NCI-H82 (cell line): ENCODE measurements at regions not wholly inside any gene's neighbourhood (a gene's known extent, or its start where the extent isn't known, plus 50 kb on each side); places are given as distances from the start of the nearest gene placed in this dataset.

Source experiments
- DNase-seq: peaks from one replicate; lab custom pipeline; 2025; lab: John Stamatoyannopoulos, UW

DNA sequence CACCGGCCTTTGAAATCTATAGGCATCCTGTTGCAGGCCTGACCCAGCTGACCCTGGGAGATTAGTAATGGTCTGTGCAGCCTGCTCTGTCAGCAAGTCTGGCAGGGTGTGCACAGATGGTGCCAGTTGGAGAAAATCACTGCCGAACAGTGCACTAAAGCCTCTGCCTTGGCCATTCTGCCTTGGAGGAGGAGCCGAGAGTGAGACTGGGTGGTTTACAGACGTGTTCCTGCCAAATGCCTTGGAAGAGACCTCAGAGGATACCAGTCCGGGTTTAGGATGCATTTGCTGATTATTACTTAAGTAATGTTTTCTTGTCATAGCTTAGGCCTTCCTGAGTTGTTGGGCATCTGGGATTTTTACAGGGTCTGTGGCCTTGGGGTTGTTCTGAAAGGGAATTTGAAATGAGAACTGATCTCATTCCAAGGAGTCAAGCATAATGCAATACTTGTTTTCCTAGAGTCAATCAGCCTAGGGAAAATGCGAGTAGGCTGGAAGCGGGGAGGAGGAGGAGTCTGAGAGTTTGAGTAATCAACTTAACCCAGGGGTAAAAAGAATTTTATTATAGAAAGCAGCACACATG, 292.1 kb downstream of the SOX4 start:
- peak; percentile 97 for DNase-seq

DNA sequence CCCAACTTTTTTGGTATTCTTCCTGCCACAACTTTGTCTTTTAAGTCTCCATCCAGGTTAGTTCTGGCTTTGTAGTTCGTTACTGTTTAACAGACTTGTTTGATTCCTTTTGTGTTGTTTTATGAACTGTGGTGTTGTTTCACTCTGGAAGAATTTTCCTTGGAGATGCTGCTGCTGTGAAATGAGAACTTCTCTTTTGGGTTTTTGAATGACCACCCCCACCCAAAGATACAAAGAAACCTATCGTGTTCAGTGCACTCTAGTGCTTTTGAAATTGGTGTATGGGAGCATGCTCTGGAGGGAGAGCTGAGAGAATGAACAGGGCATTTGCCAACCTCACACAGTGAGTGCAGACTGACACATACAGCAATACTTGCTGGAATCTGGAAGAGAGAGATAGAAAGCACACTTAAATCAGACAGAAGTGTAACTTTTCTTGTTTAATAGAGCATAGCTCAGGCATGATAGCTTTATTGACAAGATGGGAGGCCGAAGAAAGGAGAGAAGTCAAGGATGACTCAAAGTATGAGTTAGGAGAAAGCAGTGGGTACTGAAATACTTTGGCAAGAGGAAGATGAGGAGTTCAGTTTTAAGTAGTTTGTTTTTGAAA, 293.1 kb downstream of the SOX4 start:
- DNase-seq: no peak

DNA sequence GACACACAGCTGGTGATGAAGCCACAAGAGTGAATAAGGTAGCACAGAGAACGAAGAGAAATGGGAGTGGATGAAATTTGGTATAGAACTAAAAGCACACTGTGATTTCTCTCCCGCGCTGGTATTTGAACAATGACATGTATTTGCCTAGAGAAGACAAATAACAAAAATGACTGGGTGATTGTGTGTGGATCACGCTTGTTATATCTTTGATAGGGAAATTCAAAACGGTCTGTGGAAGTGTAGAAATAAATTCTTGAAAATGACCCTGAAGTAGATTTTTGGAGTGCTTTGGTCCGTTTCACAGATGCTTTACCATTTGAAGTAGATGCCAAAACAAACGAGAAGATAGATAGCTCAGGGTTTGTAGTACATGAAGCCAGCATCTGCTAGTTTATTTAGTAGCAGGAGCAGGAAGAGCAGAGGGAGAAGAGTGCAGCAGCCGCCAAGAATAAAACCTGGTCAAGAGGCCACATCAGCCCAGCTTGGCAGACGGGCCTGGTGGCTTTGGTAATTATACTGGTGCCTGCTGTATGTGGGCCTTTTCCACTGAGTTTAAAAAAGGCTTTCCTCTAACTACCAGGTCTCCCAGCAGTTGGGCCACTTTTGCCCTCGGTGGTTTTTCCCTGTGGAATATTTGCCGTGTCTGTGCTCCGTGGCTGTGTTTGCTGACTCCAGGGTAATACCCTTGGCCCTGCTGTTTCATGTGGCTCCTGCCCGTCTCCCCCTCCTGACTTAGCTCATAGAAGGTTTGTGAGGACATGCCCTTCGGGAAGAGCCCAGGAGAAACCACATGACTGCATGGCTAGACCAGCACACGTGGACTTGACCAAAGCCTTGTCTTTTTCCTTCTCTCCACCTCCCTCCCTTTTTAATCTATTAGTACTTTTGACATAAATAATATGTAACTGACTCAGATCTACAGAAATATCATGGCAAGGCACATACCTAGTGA, 294.0 kb downstream of the SOX4 start:
- DNase-seq: no peak

DNA sequence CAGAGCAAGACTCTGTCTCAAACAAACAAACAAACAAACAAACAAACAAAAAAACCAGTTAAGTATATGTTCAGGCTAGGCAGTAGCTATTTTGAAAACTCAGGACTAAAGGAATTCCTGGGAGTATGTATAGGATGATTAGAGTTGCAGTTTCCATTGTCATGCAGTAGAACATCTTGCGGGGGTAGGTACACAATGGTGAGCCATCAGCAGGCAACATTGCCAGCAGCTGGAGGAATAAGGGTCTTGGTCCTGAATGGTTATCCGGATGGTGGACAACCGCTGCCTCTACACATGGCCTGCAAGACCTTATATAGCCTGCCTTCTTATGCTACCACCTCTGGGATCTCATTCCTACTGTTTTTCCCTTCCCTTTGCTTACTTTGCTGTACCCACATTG, 297.5 kb downstream of the SOX4 start:
- DNase-seq: no peak

DNA sequence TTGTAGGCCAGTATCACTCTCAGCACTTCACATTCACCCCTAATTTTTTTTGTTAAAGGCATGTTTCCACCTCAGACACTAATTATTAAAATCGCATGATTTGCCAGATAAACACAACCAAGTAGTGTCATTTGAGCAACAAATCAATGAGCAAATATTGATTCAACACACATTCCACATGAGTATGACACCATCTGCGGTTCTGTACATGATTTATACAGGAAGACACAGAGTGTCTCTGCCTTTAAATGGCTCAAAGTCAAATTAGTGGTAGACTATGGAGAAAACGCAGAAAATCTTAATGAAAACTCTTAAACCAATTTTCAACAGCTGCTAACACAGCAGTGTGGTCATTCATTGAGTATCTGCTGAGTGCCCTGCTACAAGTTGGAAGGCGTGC, 300.2 kb downstream of the SOX4 start:
- DNase-seq: no peak

DNA sequence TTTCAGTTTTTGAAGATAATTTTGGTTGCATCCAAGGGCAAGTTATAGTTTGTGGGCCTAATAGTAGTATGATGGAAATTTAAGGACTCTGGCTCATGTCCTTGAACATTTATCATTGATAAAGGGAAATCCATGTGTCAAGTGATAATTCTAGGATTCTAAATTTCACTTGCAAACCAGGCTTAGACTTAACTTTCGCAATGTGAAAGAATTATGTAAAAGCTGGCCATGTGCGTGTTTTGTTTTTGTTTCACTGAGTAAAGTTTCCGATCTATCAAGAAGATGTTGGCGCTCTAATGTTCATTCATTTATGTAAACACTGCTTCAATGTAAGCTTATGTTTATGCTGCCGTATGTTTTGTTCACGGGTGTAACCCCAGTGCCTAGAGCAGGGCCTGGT, 302.0 kb downstream of the SOX4 start:
- DNase-seq: no peak

DNA sequence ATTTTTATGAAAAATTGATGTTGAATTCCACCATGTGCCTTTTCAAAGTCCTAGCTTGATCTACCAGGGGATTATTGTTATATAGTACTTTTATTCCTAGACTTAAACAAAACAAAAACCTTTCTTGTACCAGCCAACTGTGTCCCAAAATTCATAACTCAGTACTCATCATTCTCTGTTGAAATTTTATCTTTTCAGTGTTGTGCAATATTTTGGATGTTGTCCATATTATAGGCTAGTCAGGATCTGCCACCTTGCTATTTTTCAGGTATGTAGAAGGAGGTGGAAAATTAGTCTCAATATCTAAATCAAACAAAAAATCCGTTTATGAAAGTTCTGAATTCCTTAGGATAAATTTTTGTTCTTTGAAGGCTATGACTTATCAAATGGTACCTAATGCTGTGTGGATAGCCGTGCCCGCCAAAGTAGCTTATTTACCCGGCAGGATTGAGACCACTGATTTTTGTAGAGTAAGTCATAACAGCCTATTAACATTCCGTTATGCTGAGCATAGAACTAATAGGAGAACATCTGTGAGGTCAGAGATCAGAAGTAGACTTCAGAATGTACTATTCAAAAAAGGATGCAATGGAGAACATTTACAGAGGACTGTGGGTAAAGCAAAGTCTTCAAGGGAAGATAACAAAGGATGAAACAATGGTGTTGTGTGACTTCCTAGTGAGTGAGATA, 304.7 kb downstream of the SOX4 start:
- DNase-seq: no peak

DNA sequence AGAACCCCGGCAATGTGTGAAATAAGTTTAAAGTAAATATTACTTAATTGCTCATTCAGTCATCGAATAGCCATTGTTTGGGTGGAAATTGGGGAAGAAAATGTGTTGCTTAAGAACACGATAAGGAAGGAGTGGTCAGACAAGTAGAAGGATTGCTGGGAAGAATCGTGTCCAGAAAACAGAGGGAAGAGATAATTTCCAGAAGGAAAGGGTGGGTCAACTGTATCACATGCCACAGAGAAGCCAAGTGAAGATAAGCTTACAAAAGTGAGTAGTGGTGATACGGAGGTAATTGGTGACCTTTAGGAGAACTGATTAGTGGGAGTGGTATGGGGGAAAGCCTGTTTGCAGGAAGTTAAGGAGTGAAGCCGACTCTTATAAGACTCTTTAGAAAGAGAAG, 306.2 kb downstream of the SOX4 start:
- DNase-seq: no peak

DNA sequence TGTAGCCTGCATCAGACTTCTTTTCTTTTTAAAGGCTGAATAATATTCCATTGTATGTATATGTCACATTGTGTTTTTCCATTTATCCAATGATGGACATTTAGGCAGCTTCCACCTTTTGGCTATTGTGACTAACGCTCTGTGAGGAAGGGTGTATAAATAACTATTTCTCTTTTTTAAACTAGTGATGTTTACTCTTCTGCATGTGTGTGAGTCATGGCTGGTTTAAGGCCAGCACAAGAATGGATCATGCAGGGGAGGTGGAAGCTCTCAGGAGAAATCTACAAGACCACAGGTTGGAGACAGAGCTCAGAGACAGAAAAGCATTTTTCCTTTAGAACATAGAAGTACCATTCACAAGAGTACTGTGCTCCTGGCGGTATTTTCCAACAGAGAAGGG, 307.2 kb downstream of the SOX4 start:
- DNase-seq: no peak

DNA sequence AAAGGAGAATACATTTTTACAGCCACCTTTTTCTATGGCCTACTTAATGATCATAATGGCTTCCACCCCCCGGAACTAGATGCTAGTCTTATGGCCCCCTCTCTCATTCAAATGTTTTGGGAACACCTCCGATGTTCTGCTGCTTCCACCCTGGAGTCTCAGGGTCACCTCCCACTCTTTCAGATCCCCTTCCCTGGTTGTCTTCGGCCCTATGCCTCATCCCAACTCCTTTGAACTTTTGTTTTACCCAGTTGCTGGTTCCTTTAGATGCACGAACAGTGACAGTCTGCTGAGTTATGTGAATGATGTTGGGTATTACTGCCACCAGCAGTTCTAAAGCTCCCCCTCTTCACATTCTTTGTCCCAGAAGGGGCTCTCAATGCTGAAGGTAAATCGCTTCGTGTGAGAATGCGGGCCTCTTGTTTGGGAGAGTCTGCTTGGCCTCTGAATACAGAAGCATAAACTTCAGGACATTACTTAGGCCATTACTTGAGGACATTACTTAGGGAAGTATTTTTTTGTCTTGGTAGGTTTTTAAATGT, 309.1 kb downstream of the SOX4 start:
- DNase-seq: no peak

DNA sequence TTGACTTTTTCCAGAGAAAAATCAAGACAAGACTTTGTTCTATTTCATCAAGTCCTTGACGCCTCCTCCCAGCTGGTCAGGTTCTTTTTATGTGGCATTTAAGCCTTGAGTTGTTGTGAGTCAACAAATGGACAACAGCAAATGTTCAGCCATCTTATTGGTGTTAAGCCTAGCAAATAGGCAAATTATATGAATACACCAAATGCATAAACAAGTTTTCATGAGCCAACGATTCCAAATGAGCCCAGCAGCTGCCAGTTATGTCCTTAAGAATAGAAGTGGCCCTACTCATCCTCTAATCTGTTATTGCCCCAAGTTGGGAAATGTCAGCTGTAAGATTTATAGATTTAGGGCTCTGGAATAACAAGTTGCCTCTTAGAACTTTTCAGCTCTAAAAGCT, 312.0 kb downstream of the SOX4 start:
- DNase-seq: no peak

DNA sequence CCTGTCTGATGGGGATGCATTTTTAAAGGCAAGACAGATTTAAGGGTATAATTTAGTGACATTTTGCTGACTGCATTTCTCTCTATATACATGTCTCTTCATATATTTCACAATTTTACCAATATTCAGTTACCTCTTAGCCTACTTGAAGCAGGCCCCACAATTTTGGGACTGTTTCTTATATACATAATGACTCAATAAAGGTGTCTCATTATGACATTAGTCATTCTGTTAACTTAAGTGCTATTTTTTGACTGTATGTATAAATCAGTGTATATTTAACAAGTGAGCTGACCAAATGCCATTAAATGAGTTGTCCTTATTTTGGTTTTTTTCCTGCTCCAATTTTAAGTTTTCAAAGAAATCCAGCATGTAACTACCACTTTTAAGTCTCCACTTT, 313.3 kb downstream of the SOX4 start:
- no peak for DNase-seq

DNA sequence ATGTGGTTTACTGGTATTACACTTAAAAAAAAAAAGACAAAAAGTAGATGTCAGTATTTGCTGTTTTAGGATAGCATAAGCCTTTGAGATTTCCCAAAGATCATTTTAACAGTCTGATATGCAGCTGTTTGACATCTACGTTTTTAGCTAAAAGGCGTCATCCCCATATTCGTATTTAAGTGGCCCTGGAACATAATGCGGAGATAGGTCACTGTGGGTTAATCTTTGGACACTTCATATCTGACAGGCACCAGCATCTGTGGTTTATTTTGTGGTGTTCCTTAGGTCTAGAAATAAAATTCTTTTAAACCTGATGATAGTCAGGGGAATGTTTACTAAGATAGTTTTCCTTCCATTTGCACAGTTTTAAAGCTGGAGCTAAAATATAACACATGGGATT, 313.7 kb downstream of the SOX4 start:
- DNase-seq: no peak

DNA sequence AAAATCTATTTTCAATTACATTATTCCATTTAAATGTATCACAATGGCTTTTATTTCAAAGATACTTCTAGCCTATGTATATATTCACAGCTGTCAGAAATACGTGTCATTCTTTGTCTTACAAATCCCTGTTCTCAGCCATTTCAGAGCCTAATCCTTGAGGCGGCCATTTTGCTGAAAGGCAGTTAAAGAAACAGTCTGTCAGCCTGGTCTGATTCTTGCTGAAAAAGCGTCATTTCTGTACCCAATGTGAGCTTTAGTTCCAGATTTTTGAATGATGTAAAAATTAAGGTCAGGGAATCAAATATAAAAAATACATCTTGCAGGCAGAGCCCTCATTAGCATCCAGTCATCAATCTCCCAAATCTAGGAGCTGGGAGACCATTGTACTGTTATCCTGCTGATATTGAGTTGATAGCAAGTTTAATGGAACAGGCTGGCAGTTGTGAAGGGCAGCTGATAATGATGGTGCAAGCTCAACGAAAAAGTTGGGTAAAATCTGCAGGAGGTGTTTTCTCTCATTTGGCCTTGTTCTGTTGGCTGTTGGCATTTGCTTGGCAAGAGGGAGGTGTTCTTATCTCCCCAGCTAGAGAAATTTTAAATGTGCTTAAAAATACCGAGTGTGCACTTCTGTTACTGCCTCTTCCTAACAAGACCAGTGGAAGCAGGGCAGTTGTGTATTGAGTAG, 314.8 kb downstream of the SOX4 start:
- peak; percentile 13 for DNase-seq

DNA sequence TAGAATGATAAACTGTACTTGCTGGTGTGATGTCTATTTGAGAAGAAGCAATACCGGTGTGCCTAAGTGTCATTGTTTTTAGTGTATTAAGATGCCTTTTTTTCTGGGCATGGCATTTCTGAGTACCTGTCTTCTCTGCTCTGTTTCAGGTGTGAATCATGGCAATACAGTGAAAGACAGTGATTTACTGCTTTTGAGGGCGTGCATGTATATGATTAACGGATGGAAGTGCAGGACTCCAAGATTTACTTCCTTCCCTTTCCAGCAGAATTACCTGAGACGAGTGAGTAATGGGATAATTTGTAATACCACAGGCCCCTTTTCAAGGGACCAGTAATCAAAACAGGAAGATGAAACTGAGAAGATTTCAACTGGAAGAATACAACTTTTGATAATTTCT, 315.8 kb downstream of the SOX4 start:
- no peak for DNase-seq

DNA sequence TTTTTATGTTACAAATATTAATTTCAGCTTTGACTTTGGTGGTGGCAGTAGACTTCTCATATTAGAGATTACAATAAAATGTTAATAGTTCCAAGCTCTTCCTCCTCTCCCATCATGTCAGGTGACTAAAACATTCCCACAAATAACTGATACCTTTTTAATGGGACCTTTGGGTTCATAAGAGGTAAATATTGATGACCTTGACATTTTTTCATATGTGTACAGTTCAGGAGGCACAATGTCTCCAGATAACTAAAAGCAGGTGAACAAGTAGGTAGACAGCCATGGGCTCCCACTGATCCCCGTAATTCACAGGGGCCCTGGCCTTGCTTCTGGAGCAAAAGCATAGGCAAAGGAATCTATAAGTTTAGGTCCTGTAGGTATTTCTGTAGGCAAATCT, 317.7 kb downstream of the SOX4 start:
- DNase-seq: no peak

DNA sequence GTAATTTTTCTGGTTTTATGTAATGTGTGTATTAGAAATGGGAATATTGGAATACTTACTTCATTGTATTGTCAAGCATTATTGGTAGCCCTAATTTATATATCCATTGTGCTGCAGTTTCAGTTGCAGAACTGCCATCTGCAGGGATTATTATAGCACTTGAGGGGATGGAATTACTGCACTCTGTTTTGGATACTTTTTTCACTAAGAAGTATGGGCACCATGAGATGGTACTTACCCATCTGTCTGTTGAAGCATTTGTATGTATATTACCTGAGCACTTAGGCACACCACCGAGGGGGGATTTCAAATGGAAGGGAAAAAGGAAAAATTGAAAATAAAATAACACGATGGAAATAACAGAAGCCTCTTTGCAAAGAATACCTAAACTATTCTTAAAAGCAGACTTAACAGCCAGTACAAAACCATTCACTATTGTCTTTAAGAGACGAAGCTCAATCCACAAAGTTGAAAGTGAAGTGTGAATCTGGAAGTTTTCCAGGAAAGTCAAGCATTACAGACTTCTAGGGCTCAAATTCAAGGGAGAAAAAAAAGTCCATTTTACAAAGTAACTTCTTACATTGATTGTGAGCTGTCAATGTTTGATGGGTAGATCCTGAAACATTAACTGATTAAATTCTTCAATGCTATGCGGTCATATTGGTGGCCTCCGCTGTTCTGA, 318.7 kb downstream of the SOX4 start:
- DNase-seq: no peak

DNA sequence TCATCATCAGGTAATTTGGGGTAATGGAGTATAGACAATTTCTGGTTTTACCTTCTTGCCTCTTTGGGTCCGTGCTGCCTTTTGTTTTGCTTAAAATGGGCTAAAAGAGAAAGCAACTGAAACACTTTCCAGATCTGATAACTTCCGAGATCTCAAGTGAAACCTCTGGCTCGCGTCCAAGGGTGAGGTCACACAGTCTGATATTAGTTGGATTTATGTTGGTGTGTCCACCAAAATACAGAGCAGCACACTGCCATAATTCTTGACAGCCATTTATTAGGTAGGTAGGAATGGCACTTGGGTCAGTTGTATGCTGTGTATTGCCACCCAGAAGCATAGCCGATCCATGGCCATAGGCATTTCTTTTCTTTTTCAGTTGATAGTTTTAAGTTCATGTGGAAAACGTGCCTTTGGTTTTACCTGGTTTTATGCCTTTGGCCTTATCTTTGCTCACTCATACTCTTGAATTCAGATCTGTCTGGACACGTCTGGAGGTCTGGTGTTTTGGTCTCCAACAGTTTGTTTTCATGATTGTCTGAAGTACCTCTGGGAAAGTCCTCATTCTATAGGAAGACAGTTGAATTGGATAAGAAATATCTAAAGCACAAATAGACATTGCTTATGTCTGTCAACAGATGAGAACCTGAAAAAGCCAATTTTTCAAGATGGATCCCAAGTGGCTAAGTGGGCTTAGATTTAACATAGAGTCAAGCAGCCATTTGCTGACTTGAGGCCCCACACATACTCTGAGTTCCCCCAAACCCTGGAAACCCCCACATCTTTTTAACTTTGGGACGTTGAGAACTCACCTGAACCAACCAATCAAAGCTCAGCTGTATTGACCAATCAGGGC, 320.8 kb downstream of the SOX4 start:
- no peak for DNase-seq

DNA sequence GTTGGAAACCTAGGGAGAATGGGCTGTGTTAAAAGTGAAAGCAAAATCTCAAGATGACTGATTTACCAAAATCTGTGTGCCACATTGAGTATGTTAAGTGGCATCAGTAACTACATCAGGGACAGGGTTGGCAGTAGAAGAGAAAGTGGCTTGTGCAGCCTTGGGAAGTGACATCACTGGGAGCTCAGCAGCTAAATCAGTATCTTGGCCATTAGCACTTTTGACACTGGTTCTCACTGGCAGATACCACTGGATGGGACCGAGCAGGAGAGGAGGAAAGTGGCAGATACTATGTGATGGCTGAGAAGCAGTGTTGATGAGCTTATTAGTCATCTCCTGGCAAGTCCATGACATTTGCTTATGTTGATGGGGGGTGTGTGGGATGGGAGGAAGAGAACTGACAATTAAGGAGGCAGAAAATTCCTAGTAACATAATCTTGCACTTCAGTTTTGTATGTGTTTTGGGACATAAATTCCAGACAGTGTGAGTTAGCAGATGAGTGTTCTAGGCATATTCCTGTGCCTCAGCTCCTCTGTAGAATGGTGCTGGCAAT, 322.2 kb downstream of the SOX4 start:
- no peak for DNase-seq

DNA sequence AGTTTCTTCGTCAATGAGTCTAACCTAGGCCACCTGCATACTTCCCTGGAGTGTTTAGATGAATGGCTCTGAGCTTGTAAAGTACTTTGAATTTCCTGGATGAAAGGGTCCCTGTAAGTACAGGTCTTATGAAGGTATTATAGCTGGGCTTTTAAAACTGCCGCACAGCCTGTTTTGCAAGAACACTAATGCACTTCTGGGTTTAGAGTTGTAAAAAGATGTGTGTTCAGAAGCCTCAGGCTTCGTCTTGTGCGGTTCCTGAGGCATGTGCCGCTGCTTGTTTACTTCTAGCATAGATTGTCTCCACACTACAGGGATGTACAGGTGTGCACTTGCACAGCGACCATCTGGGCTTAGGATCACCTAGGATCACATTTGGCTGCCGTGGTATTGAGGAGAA, 324.5 kb downstream of the SOX4 start:
- no peak for DNase-seq
